GM19035 (cell line): ENCODE measurements at regions not wholly inside any gene's neighbourhood (a gene's known extent, or its start where the extent isn't known, plus 50 kb on each side); places are given as distances from the start of the nearest gene placed in this dataset.
A peak's percentile ranks its signal among the peaks of the same experiment; 100 is the strongest.
"Not testable (repeated sequence)": the region's sequence is repeated elsewhere in the genome, so short reads cannot be mapped to it uniquely, and the experiment has no call there.

Experiments used
- ATAC-seq: cut with Tn5 transposase; IDR thresholded peaks from one replicate; pipeline ENCODE4 v1.9.1; 2021; ENCODE audit not compliant: unreplicated experiment

- no peak for ATAC-seq
Observed at GRCh38 chr3:81823086-81823485, 61.6 kb upstream of the GBE1 start.

DNA sequence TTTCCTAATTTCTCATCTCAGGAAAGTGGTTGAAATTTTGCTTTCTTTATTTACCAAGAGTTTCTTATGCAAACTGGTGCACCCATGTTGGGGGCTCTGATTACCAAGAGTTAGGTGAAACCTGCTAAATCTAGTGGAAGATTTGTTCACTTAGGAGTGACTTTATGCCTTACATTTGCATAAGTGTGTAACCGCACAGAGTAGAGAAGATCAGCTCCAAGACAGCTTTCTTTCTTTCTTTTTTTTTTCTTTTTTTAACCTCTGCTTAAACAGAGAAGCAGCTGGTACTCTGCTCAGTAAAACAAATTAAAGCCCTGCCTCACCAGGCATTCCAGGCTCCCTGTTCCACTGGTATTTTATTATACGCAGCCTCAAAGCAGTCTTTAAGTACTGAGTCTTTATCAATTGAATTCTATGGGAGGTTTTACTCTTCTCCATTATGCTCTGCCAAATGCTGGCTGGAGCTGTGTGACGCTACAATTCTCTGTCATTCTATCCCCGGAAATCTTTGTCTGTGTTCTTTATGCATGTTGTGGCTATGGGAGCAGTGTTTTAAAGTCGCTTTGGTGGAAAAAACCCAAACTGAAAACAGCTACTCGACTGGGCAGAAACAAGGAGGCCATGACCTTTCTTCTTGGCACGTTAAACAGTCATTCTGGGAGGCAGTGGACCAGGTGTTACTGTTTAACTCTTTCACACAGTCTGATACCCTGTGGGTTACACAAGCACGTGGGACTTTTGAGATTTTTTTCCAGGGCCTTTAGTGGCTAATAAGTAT, 55.2 kb upstream of the GBE1 start:
- peak; percentile 97 for ATAC-seq

- ATAC-seq = not testable (repeated sequence)
Observed at GRCh38 chr3:81812098-81812497, 50.7 kb upstream of the GBE1 start.
